Osteocyte (in vitro differentiated cells): ENCODE measurements at regions not wholly inside any gene's neighbourhood (a gene's known extent, or its start where the extent isn't known, plus 50 kb on each side); places are given as distances from the start of the nearest gene placed in this dataset.

Experiments used
- DNase-seq: peaks from one replicate; pipeline ENCODE4 v3.0.0; 2021; ENCODE audit warnings: mixed read lengths; ENCODE audit not compliant: unreplicated experiment; ENCODE audit errors: extremely low spot score
- H3K27ac Mint-ChIP-seq: one replicate; pipeline ENCODE4 v1.8.0; 2021; ENCODE audit warnings: mild to moderate bottlenecking, mixed read lengths; ENCODE audit not compliant: unreplicated experiment
- H3K27me3 Mint-ChIP-seq: one replicate; pipeline ENCODE4 v1.8.0; 2021; ENCODE audit warnings: mixed read lengths; ENCODE audit not compliant: unreplicated experiment
- H3K36me3 Mint-ChIP-seq: one replicate; pipeline ENCODE4 v1.8.0; 2021; ENCODE audit warnings: mixed read lengths; ENCODE audit not compliant: unreplicated experiment
- H3K4me1 Mint-ChIP-seq: one replicate; pipeline ENCODE4 v1.8.0; 2021; ENCODE audit warnings: mixed read lengths; ENCODE audit not compliant: unreplicated experiment
- H3K4me3 Mint-ChIP-seq: one replicate; pipeline ENCODE4 v1.8.0; 2021; ENCODE audit warnings: mild to moderate bottlenecking, moderate library complexity, mixed read lengths; ENCODE audit not compliant: unreplicated experiment
- H3K9me3 Mint-ChIP-seq: one replicate; pipeline ENCODE4 v1.8.0; 2021; ENCODE audit warnings: mixed read lengths; ENCODE audit not compliant: unreplicated experiment
- CTCF ChIP-seq: fragments of 200-600 bp; sonication (generic); IDR thresholded peaks from 2 replicates; pipeline ENCODE4 v1.5.0; 2021; ENCODE audit warnings: antibody characterized with exemption, mild to moderate bottlenecking, moderate library complexity

GRCh38 chr5:44233691-44234090 is 155.5 kb downstream of the FGF10 start:
- no peaks in the 10 kb centered on the region for H3K4me1 Mint-ChIP-seq
- H3K27ac Mint-ChIP-seq = no peak overlapping the region
- H3K4me3 Mint-ChIP-seq = no peak overlapping the region
- no peak for DNase-seq
- H3K9me3 Mint-ChIP-seq = no peaks in the 10 kb centered on the region
- H3K27me3 Mint-ChIP-seq = no peaks in the 10 kb centered on the region
- no peaks in the 10 kb centered on the region for H3K36me3 Mint-ChIP-seq
- no peak for TF ChIP-seq CTCF

GRCh38 chr5:44225231-44226160 is 163.7 kb downstream of the FGF10 start:
- no peak for DNase-seq
- Mint-ChIP-seq H3K27me3 (no peaks in the 10 kb centered on the region), H3K4me1 (no peaks in the 10 kb centered on the region), H3K36me3 (no peaks in the 10 kb centered on the region), H3K27ac (no peak overlapping the region), H3K9me3 (no peaks in the 10 kb centered on the region), H3K4me3 (no peak overlapping the region)
- no peak for TF ChIP-seq CTCF

GRCh38 chr5:44199408-44199807 is 189.8 kb downstream of the FGF10 start:
- Mint-ChIP-seq H3K27me3 (no peaks in the 10 kb centered on the region), H3K4me1 (no peaks in the 10 kb centered on the region), H3K9me3 (peaks cover 15% of the 10 kb centered on the region), H3K27ac (no peak overlapping the region), H3K36me3 (no peaks in the 10 kb centered on the region), H3K4me3 (no peak overlapping the region)
- TF ChIP-seq CTCF = no peak
- DNase-seq = no peak

- no peak for TF ChIP-seq CTCF
- no peak overlapping the region for H3K4me3 Mint-ChIP-seq
- DNase-seq = no peak
- H3K4me1 Mint-ChIP-seq = no peaks in the 10 kb centered on the region
- H3K27me3 Mint-ChIP-seq = no peaks in the 10 kb centered on the region
- no peak overlapping the region for H3K27ac Mint-ChIP-seq
- H3K9me3 Mint-ChIP-seq = peaks cover 11% of the 10 kb centered on the region
- no peaks in the 10 kb centered on the region for H3K36me3 Mint-ChIP-seq
Observed at GRCh38 chr5:44189255-44189654, 200.0 kb downstream of the FGF10 start.

GRCh38 chr5:44187973-44188372 is 201.2 kb downstream of the FGF10 start:
- Mint-ChIP-seq H3K27ac (no peak overlapping the region), H3K36me3 (no peaks in the 10 kb centered on the region)

More at GRCh38 chr5:44187973-44188372, 201.2 kb downstream of the FGF10 start:
- no peak for TF ChIP-seq CTCF
- no peaks in the 10 kb centered on the region for H3K4me1 Mint-ChIP-seq
- H3K9me3 Mint-ChIP-seq = peaks cover 6% of the 10 kb centered on the region
- no peak for DNase-seq
- H3K4me3 Mint-ChIP-seq = no peak overlapping the region
- H3K27me3 Mint-ChIP-seq = no peaks in the 10 kb centered on the region
